ENCODE measurements at regions not wholly inside any gene's neighbourhood (a gene's known extent, or its start where the extent isn't known, plus 50 kb on each side); places are given as distances from the start of the nearest gene placed in this dataset.

DNA sequence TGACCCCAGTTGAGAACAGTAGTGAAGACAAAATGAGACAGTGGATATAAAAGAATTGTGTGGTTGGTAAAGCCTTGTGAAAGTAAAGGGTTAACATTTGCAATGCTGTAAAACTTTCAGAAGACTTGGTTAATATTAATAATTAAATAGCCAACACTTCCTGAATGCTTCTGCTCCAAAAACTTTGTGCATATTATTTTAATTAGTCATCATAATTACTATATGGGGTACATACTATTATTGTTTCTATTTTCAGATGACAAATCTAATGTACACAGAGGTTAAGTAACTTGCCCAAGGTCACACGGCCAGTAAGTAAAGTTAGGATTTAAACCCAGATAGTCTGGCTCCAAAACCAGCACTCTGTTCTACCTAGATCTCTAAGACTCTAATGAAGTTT, 291.3 kb downstream of the OGFRL1 start:
- H3K27me3 ChIP-seq (ENCODE audit: control insufficient read depth, insufficient read depth, low read length) = no peaks in the 10 kb centered on the region
- H3K4me1 ChIP-seq (ENCODE audit: control insufficient read depth, low read depth, low read length) = no peaks in the 10 kb centered on the region
- H3K27ac ChIP-seq (ENCODE audit: low read length) = no peak overlapping the region
- no peaks in the 10 kb centered on the region for H3K36me3 ChIP-seq (ENCODE audit: control insufficient read depth, low read depth, low read length)
- no peak overlapping the region for H3K9ac ChIP-seq (ENCODE audit: low read length)
- no peaks in the 10 kb centered on the region for H3K9me3 ChIP-seq (ENCODE audit: control insufficient read depth, low read depth, low read length)
- no peak overlapping the region for H3K4me3 ChIP-seq (ENCODE audit: low read length)

DNA sequence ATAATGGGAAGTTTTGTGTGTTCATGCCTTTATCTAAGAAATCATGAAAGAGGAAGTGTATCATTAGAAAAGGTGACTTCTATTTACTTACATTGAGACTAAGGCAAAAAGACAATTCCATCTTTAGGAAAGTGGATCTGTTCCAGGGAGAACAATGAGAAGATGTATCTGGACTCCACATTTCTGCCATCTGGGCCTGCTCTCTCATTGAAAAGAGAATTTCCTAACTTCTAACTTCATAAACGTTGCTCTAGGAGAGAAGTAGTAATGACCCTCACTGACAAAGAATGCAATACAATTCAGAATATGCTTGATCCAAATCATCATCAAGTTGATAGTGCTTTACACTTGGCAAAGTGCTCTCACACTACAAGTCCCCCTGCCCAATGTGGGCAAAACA, 294.2 kb downstream of the OGFRL1 start:
- no peak overlapping the region for H3K27ac ChIP-seq (ENCODE audit: low read length)
- no peaks in the 10 kb centered on the region for H3K4me1 ChIP-seq (ENCODE audit: control insufficient read depth, low read depth, low read length)
- no peaks in the 10 kb centered on the region for H3K36me3 ChIP-seq (ENCODE audit: control insufficient read depth, low read depth, low read length)
- no peak overlapping the region for H3K9ac ChIP-seq (ENCODE audit: low read length)
- no peaks in the 10 kb centered on the region for H3K27me3 ChIP-seq (ENCODE audit: control insufficient read depth, insufficient read depth, low read length)
- H3K4me3 ChIP-seq (ENCODE audit: low read length) = no peak overlapping the region
- no peaks in the 10 kb centered on the region for H3K9me3 ChIP-seq (ENCODE audit: control insufficient read depth, low read depth, low read length)

DNA sequence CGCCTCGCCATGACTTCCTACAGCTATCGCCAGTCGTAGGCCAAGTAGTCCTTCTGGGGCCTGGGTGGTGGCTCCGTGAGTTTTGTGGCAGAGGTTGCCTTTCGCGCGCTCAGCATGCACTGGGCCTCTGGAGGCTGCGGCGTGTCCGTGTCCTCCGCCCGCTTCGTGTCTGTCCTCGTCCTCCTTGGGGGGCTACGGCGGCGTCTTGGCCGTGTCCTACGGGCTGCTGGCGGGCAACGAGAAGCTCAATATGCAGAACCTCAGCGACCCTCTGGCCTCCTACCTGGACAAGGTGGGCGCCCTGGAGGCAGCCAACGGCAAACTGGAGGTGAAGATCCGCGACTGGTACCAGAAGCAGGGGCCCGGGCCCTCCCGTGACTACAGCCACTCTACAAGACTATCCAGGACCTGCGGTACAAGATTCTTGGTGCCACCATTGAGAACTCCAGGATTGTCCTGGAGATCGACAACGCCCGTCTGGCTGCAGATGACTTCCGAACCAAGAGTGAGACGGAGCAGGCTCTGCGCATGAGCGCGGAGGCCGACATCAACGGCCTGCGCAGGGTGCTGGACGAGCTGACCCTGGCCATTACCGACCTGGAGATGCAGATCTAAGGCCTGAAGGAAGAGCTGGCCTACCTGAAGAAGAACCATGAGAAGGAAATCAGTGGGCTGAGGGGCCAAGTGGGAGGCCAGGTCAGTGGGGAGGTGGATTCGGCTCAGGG, 296.3 kb downstream of the OGFRL1 start:
- Histone ChIP-seq H3K4me1 (ENCODE audit: control insufficient read depth, low read depth, low read length) (no peaks in the 10 kb centered on the region), H3K36me3 (ENCODE audit: control insufficient read depth, low read depth, low read length) (no peaks in the 10 kb centered on the region), H3K9ac (ENCODE audit: low read length) (no peak overlapping the region), H3K27me3 (ENCODE audit: control insufficient read depth, insufficient read depth, low read length) (no peaks in the 10 kb centered on the region), H3K27ac (ENCODE audit: low read length) (no peak overlapping the region), H3K9me3 (ENCODE audit: control insufficient read depth, low read depth, low read length) (no peaks in the 10 kb centered on the region), H3K4me3 (ENCODE audit: low read length) (no peak overlapping the region)

DNA sequence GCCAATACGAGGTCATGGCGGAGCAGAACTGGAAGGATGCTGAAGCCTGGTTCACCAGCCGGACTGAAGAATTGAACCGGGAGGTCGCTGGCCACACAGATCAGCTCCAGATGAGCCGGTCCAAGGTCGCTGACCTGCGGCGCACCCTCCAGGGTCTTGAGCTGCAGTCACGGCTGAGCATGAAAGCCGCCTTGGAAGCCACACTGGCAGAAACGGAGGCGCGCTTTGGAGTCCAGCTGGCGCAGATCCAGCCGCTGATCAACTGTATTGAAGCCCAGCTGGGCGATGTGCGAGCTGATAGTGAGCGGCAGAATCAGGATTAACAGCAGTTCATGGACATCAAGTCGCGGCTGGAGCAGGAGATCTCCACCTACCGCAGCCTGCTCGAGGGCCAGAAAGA, 296.9 kb downstream of the OGFRL1 start:
- H3K36me3 ChIP-seq (ENCODE audit: control insufficient read depth, low read depth, low read length) = no peaks in the 10 kb centered on the region
- H3K4me3 ChIP-seq (ENCODE audit: low read length) = no peak overlapping the region
- no peaks in the 10 kb centered on the region for H3K27me3 ChIP-seq (ENCODE audit: control insufficient read depth, insufficient read depth, low read length)
- no peaks in the 10 kb centered on the region for H3K9me3 ChIP-seq (ENCODE audit: control insufficient read depth, low read depth, low read length)
- H3K4me1 ChIP-seq (ENCODE audit: control insufficient read depth, low read depth, low read length) = no peaks in the 10 kb centered on the region
- H3K27ac ChIP-seq (ENCODE audit: low read length) = no peak overlapping the region
- no peak overlapping the region for H3K9ac ChIP-seq (ENCODE audit: low read length)

DNA sequence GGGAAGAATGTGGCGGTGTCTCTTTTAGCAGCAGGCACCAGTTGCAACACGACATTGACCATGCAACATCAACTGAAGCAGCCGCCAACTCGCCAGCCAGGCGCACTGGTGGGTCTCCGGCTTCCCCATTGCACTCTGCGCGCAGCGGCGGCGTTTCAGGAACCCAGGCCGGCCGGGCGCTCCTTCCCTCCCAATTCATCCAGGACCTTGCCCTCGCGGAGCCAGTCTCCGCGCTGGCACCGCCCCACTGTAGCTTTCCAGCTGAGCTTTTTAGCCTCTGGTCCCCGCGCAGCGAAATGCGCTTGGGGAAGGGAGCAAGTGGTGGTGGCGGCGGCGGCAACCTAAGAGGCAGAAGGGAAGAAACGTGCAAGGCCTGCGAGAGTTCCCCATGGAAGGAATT, 297.9 kb upstream of the RIMS1 start:
- H3K9ac ChIP-seq (ENCODE audit: low read length) = no peak overlapping the region
- no peak overlapping the region for H3K27ac ChIP-seq (ENCODE audit: low read length)
- no peaks in the 10 kb centered on the region for H3K27me3 ChIP-seq (ENCODE audit: control insufficient read depth, insufficient read depth, low read length)
- H3K4me3 ChIP-seq (ENCODE audit: low read length) = no peak overlapping the region
- H3K4me1 ChIP-seq (ENCODE audit: control insufficient read depth, low read depth, low read length) = no peaks in the 10 kb centered on the region
- H3K9me3 ChIP-seq (ENCODE audit: control insufficient read depth, low read depth, low read length) = no peaks in the 10 kb centered on the region
- no peaks in the 10 kb centered on the region for H3K36me3 ChIP-seq (ENCODE audit: control insufficient read depth, low read depth, low read length)

DNA sequence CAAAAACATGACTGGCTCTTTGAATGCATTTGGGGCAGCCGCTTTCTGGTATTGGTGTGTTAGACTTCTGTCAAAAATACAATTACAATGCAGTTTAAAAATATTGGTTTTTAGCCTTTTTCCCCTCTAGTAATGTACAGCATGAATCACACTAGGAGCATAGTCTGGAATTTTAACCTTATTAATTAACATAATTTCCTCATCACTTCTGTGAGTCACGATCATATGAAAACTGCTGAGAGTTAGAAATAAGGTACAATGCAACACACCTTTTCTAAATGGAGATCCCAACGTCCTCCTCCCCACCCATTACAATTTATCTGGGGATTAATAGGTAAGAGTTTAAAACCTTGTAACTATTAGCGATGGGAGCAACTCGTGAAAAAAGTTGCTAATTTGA, 297.1 kb upstream of the RIMS1 start:
- Histone ChIP-seq H3K9me3 (ENCODE audit: control insufficient read depth, low read depth, low read length) (no peaks in the 10 kb centered on the region), H3K4me3 (ENCODE audit: low read length) (no peak overlapping the region), H3K27ac (ENCODE audit: low read length) (no peak overlapping the region), H3K9ac (ENCODE audit: low read length) (no peak overlapping the region), H3K27me3 (ENCODE audit: control insufficient read depth, insufficient read depth, low read length) (no peaks in the 10 kb centered on the region), H3K36me3 (ENCODE audit: control insufficient read depth, low read depth, low read length) (no peaks in the 10 kb centered on the region), H3K4me1 (ENCODE audit: control insufficient read depth, low read depth, low read length) (no peaks in the 10 kb centered on the region)

DNA sequence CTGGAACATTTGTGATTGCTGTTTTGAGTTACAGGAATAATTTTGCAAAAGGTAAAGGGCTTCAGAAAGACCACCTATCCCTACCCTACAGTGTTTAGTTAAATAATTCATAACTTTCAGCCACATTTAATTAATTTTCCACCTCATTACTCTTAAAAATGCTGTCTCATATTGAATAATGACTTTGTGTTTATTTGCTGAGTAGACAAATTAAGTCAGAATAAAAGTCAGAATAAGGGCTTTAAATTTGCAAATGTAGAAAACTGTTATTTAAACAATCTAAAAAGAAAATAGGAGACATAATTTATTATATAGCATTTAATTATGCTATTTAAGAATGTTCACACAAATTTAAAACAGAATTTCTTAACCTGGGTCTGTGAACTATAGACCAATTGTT, 293.7 kb upstream of the RIMS1 start:
- Histone ChIP-seq H3K9me3 (ENCODE audit: control insufficient read depth, low read depth, low read length) (no peaks in the 10 kb centered on the region), H3K27ac (ENCODE audit: low read length) (no peak overlapping the region), H3K4me1 (ENCODE audit: control insufficient read depth, low read depth, low read length) (no peaks in the 10 kb centered on the region), H3K9ac (ENCODE audit: low read length) (no peak overlapping the region), H3K36me3 (ENCODE audit: control insufficient read depth, low read depth, low read length) (no peaks in the 10 kb centered on the region), H3K4me3 (ENCODE audit: low read length) (no peak overlapping the region), H3K27me3 (ENCODE audit: control insufficient read depth, insufficient read depth, low read length) (no peaks in the 10 kb centered on the region)

DNA sequence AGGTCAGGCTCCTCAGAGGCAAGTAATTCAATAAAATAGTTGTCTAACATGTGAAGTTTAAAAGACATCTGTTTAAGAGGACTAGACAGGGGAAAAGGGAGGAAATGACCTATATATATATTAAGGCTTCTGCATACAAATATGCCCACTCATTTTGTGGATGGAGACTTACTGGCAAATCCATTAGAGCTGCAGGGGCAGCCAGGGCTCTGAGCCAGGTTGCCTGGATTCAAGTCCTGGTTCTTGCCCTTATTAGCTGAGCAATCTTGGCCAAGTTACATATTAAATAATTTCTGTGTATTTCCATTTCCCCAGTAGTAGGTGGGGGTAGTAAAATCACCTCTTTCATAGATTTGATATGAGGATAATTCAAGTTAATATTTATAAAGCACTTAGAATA, 287.0 kb upstream of the RIMS1 start:
- no peaks in the 10 kb centered on the region for H3K4me1 ChIP-seq (ENCODE audit: control insufficient read depth, low read depth, low read length)
- H3K36me3 ChIP-seq (ENCODE audit: control insufficient read depth, low read depth, low read length) = no peaks in the 10 kb centered on the region
- H3K27me3 ChIP-seq (ENCODE audit: control insufficient read depth, insufficient read depth, low read length) = no peaks in the 10 kb centered on the region
- H3K4me3 ChIP-seq (ENCODE audit: low read length) = no peak overlapping the region
- H3K9me3 ChIP-seq (ENCODE audit: control insufficient read depth, low read depth, low read length) = no peaks in the 10 kb centered on the region
- no peak overlapping the region for H3K27ac ChIP-seq (ENCODE audit: low read length)
- no peak overlapping the region for H3K9ac ChIP-seq (ENCODE audit: low read length)

DNA sequence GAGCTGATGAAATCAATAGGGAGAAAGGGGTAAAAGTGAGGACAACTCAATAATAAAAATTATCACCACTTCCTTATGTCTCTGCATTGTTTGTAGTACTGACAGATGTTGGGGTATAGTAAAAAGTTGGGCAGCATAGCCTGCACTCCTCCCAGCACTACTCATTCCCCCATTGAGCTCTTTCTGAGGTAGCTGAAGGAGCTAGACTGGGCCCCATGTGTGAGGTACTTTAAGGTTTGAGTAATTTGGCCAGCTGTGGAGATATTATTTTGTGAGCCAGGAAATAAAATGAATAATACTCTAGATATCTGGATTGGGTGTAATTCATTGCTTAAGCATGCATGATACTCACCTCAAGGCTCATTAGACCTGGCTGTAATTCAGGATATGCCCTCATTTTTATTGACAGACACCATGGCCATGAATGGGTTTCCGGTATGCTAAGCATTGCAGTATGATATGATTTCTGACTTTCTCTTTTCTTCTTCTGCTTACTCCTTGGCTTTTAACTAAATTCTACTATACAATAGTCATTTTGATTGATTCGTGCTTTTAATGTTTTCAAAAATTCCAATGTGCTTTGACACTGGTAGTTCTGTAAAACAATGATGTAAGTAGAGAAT, 283.9 kb upstream of the RIMS1 start:
- no peak overlapping the region for H3K9ac ChIP-seq (ENCODE audit: low read length)
- no peaks in the 10 kb centered on the region for H3K9me3 ChIP-seq (ENCODE audit: control insufficient read depth, low read depth, low read length)
- no peaks in the 10 kb centered on the region for H3K4me1 ChIP-seq (ENCODE audit: control insufficient read depth, low read depth, low read length)
- no peak overlapping the region for H3K4me3 ChIP-seq (ENCODE audit: low read length)
- no peaks in the 10 kb centered on the region for H3K36me3 ChIP-seq (ENCODE audit: control insufficient read depth, low read depth, low read length)
- H3K27ac ChIP-seq (ENCODE audit: low read length) = no peak overlapping the region
- H3K27me3 ChIP-seq (ENCODE audit: control insufficient read depth, insufficient read depth, low read length) = no peaks in the 10 kb centered on the region

DNA sequence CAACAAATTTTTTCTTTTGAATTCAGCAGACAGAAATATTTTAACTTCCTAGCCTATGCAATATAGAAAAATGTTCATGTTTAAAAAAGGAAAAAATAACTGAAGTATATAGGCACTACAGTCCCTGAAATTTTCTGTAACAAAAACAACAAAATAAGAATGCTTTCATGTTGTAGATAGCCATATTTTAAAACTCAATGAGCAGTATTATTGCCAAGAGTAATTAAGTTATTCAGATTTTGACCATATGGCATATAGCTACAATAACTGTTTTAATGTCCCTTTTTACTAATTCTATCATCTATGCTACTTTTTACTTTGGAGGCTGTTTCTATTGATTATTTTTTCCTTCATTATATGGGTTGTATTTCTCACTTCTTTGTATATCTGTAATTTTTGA, 283.3 kb upstream of the RIMS1 start:
- Histone ChIP-seq H3K4me3 (ENCODE audit: low read length) (no peak overlapping the region), H3K27ac (ENCODE audit: low read length) (no peak overlapping the region), H3K27me3 (ENCODE audit: control insufficient read depth, insufficient read depth, low read length) (no peaks in the 10 kb centered on the region), H3K4me1 (ENCODE audit: control insufficient read depth, low read depth, low read length) (no peaks in the 10 kb centered on the region), H3K9ac (ENCODE audit: low read length) (no peak overlapping the region), H3K36me3 (ENCODE audit: control insufficient read depth, low read depth, low read length) (no peaks in the 10 kb centered on the region), H3K9me3 (ENCODE audit: control insufficient read depth, low read depth, low read length) (no peaks in the 10 kb centered on the region)

DNA sequence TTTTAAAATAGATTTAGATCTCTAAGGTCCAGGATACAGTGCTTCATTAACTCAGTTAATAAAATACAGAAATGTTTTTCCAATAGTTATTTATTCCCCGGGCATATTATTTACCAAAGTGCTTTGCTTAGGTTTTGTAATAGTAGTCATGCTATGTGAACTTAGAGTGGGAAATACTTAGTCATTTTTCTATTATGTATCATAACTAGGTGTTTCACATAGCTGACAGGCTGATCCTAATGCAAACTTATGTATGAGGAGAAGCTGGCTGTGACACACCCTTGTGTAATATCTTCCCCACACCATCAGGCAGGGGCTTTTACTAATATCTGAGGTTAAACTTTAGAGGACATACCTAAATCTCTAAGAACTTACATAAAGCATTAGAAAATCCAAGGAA, 277.7 kb upstream of the RIMS1 start:
- Histone ChIP-seq H3K9ac (ENCODE audit: low read length) (no peak overlapping the region), H3K27ac (ENCODE audit: low read length) (no peak overlapping the region), H3K4me3 (ENCODE audit: low read length) (no peak overlapping the region), H3K36me3 (ENCODE audit: control insufficient read depth, low read depth, low read length) (no peaks in the 10 kb centered on the region), H3K27me3 (ENCODE audit: control insufficient read depth, insufficient read depth, low read length) (no peaks in the 10 kb centered on the region), H3K4me1 (ENCODE audit: control insufficient read depth, low read depth, low read length) (peaks cover 6% of the 10 kb centered on the region), H3K9me3 (ENCODE audit: control insufficient read depth, low read depth, low read length) (no peaks in the 10 kb centered on the region)

DNA sequence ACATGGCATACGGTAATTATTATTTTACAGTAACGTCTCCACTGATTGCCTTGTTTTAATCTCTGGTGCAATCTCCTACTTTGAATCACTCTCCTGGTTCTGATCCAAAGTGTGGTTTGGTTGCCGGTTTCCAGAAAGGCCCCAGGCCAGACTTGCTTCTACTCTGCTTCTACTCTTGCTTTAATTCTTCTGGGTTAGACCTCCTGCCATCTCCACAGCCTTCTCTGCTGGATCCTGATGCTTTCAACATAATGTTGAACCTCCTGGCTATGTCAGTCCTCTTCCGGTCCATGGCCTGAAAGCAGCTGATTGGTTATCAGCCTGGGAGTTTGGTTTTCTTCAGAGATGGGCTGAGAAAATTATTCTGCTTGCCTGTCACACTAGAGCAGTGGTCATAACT, 266.5 kb upstream of the RIMS1 start:
- Histone ChIP-seq H3K4me1 (ENCODE audit: control insufficient read depth, low read depth, low read length) (no peaks in the 10 kb centered on the region), H3K4me3 (ENCODE audit: low read length) (no peak overlapping the region), H3K36me3 (ENCODE audit: control insufficient read depth, low read depth, low read length) (no peaks in the 10 kb centered on the region), H3K27me3 (ENCODE audit: control insufficient read depth, insufficient read depth, low read length) (no peaks in the 10 kb centered on the region), H3K27ac (ENCODE audit: low read length) (no peak overlapping the region), H3K9me3 (ENCODE audit: control insufficient read depth, low read depth, low read length) (no peaks in the 10 kb centered on the region), H3K9ac (ENCODE audit: low read length) (no peak overlapping the region)

Measured in iPS-18a (cell line).